ENCODE measurements at regions not wholly inside any gene's neighbourhood (a gene's known extent, or its start where the extent isn't known, plus 50 kb on each side); places are given as distances from the start of the nearest gene placed in this dataset.

DNA sequence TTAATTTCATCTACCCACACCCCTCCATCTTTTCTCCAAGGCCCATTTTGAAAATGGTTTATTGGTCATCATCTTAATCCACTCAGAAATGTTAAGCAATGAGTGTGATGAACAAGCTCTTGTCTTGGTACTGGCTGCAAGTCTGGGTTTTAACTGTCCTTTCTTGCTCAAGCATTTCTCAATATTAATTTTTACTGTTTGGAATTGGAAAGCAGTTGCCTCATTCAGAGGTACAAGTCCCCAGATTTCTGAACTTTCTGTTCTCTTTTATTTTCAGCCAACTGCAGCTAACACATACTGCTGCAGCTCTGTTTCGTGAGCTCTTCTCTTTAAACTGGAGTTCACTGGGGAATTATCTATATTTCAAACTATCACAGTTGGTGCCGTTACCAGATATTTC is 99.4 kb upstream of the TEX51 start:
- TF ChIP-seq CTCF (IDR thresholded peaks at IDR 0.05) (no peak), POLR2A (IDR thresholded peaks at IDR 0.05) (no peak), POLR2AphosphoS5 (IDR thresholded peaks at IDR 0.05) (no peak)

Measured in prostate gland (tissue), 2 donors.